HG02840 (cell line): ENCODE measurements at regions not wholly inside any gene's neighbourhood (a gene's known extent, or its start where the extent isn't known, plus 50 kb on each side); places are given as distances from the start of the nearest gene placed in this dataset.

Experiments used
- ATAC-seq: cut with Tn5 transposase; IDR thresholded peaks from one replicate; pipeline ENCODE4 v1.9.1; 2021; ENCODE audit warnings: mild to moderate bottlenecking, moderate library complexity, moderate number of reproducible peaks; ENCODE audit not compliant: unreplicated experiment, low FRiP score

- peak; percentile 54 for ATAC-seq
Measured at GRCh38 chr9:68643901-68644809, 60.9 kb upstream of the PIP5K1B start.

- no peak for ATAC-seq
Measured at GRCh38 chr9:68644831-68645230, 60.2 kb upstream of the PIP5K1B start.

- ATAC-seq: no peak
Measured at GRCh38 chr9:68648164-68648563, 56.9 kb upstream of the PIP5K1B start.

- no peak for ATAC-seq
Measured at GRCh38 chr9:68648971-68649370, 56.1 kb upstream of the PIP5K1B start.

- no peak for ATAC-seq
Measured at GRCh38 chr9:68651280-68651893, 53.7 kb upstream of the PIP5K1B start.

GRCh38 chr9:68653141-68653595 lies 51.9 kb upstream of the PIP5K1B start:
- peak; percentile 79 for ATAC-seq

GRCh38 chr9:68654075-68654474 lies 51.0 kb upstream of the PIP5K1B start:
- ATAC-seq: no peak
